ENCODE measurements at regions not wholly inside any gene's neighbourhood (a gene's known extent, or its start where the extent isn't known, plus 50 kb on each side); places are given as distances from the start of the nearest gene placed in this dataset.

- peak; percentile 74 for TF ChIP-seq ARID5B (CRISPR knock-in tag; IDR thresholded peaks at IDR 0.05)
- no peak for TF ChIP-seq ZNF382 (CRISPR knock-in tag; IDR thresholded peaks at IDR 0.05; ENCODE audit: borderline replicate concordance)
- no peak for TF ChIP-seq ZNF770 (CRISPR knock-in tag; IDR thresholded peaks at IDR 0.05)
- TF ChIP-seq RNF2 (conservative IDR thresholded peaks at IDR 0.05; ENCODE audit: low read depth), result no peak
- TF ChIP-seq THRA (CRISPR knock-in tag; IDR thresholded peaks at IDR 0.05; ENCODE audit: borderline replicate concordance), result no peak
- no peak for TF ChIP-seq FOXO4 (CRISPR knock-in tag; conservative IDR thresholded peaks at IDR 0.05)
- no peak for TF ChIP-seq ZNF230 (CRISPR knock-in tag; IDR thresholded peaks at IDR 0.05)
- TF ChIP-seq KDM2A (CRISPR knock-in tag; IDR thresholded peaks at IDR 0.05; ENCODE audit: borderline replicate concordance, low read depth), result no peak
- TF ChIP-seq CCDC6 (CRISPR knock-in tag; IDR thresholded peaks at IDR 0.05), result no peak
- TF ChIP-seq PREB (CRISPR knock-in tag; IDR thresholded peaks at IDR 0.05), result no peak
- TF ChIP-seq KLF11 (CRISPR knock-in tag; IDR thresholded peaks at IDR 0.05), result no peak
- no peak for TF ChIP-seq SRSF9 (IDR thresholded peaks at IDR 0.05; ENCODE audit: borderline replicate concordance, insufficient read depth, low read depth, low read length, poor library complexity, severe bottlenecking)
- TF ChIP-seq SMAD9 (CRISPR knock-in tag; IDR thresholded peaks at IDR 0.05), result no peak
- TF ChIP-seq ISL2 (CRISPR knock-in tag; IDR thresholded peaks at IDR 0.05), result no peak
- peak; percentile 75 for TF ChIP-seq SAP130 (CRISPR knock-in tag; IDR thresholded peaks at IDR 0.05; ENCODE audit: low read depth)
- peak; percentile 10 to 32; a peak in 1 of 4 replicates for TF ChIP-seq NR2F1 (CRISPR knock-in tag; IDR thresholded peaks at IDR 0.05)
- no peak for TF ChIP-seq ZXDC (CRISPR knock-in tag; IDR thresholded peaks at IDR 0.05)
These were observed 86.7 kb downstream of the RMI2 start (continued) for GRCh38 chr16:11431915-11432465.

Measured in HepG2 (cell line).